ENCODE measurements at regions not wholly inside any gene's neighbourhood (a gene's known extent, or its start where the extent isn't known, plus 50 kb on each side); places are given as distances from the start of the nearest gene placed in this dataset.

DNA sequence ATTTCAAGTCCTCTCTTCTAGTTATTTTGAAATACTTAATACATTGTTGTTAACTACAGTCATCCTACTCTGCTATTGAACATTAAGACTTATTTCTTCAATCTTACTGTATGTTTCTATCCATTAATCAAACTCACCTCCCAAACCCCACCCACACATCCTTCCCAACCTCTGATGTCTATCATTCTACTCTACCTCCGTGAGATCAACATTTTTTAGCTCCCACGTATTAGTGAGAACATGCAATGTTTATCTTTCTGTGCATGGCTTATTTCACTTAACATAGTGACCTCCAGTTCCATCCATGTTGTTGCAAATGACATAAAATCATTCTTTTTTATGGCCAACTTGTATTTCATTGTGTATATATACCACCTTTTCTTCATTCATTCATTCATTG lies 236.6 kb upstream of the CTNNB1 start:
- no peak for DNase-seq

DNA sequence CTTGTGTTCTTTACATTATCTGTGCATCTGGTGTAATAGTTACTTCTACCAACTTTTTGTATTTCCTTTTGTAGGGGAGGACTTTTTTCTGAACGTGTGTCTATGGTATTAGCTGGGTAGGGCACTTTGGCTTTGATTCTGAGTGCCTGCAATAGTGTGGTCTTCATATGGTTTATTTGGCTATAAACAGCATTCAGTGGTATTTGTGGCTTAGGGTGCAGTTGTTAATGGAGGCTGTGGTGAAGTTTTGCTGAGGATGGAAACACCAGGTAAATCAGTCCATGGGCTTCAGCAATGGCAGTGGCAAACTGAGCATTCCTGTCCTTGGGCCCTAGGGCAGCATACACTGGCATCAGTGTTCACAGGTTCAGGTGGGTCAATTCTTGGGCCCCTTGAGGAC lies 230.6 kb upstream of the CTNNB1 start:
- DNase-seq: no peak

DNA sequence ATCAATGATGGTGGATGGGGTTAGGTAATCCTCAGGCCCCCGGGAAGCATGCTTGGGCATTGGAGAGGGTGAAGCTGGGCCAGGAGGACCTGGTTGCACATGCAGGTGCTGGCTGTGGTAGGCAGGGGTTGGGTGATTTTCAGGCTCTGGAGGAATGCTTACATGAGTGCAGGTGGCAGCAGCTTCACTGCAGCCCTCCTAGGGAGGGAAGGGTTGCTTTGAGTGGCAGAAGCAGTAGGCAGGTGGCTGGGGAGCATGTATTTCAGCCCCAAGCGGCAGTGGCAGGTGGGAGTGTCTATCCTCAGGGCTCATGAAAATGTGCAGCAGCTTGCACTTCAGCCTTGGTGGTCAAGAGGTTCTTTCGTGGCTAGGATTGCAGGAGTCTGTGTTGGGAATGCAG lies 230.0 kb upstream of the CTNNB1 start:
- DNase-seq: no peak

DNA sequence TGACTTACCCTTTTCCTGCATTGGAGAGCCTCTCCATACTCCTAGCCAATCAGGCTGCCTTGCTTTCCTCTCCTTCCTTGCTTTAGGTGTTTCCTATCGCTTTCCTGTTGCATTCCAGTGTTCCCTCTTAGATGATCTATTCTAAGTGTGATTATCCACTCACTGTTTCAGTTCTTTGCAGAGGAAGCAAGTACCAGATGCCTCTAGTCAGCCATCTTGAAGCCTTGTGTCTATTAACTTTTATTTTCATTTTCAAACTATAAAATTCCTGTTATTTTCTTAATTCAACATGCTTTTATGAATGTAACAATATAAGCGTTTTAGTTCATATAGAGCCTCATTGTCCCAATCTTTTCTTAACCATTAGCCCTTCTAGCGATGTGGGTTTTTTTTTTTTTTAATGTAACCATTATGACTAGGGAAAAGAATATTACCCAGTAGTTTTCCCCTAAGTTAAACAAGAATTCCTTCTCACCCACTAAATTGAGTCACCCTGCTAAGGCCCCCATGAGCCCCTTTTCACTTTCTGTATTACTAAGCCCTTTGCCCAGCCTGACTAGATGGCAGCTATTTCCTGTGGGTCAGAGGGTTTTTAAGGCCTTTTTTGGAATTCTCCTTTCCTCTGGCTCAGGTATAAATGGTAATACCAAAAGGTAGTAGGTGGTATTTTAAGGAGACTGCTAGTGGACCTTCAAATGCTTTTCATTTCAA lies 229.4 kb upstream of the CTNNB1 start:
- DNase-seq: no peak

DNA sequence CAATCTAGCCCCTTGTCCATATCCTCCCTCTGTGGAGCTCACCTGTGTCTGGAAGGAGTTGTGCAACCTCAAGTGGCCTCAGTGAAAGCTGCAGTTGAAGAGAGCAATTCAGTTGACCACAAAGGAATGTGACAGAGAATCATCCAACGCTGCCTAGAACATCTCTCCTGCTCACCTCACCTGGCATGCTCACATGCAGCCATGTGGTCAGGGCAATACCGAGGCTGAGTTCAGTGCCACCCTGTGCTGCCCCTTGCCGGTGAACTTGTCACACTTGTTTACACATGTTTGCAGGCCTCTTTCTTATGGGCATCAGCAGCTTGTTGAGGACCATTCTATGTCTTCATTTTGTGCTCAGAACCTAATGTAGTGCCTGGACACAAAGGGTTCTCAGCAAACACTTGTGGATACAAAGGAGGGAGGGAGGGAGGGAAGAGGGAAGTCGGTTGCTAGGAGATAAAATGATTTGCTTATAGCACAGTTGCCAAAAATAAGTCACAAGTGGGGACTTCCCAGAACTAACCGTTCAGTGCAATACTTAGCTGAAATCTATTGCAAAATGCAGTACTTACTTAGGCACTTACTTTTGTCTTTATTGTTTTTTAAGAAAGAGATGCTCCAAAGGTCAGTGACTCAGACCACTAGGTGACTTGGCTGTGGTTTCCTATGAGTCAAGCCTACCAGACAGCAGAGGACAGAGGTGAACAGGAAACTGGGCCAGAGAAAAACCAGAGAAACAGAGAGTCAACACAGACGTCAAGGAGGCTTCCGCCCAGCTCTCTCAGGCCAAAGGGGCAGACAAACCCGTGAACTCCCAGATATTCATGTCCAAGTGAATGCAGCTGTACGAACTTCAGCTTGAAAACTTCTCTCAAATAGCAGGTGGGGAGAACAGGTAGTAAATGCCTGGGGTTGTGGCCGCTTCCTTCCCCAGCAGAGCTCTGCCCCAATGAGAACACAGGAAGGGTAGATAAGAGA lies 227.8 kb upstream of the CTNNB1 start:
- no peak for DNase-seq

DNA sequence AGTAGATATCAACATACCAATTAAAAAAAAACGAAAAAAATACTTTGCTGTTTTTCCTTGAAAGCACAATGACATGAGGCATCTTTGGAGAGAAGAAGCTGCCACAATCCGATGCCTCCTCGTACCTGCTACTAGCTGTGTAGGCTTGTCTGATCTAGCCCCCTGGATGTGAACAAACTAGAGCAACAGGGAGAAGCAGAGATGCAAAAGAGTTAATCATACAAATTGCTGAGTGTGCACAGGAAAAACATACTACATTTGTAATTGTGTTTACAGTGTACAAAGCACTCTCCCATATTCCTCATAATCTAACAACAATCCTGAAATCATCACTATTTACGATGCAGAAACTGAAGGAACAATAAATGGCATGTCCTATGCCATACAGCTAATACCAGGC lies 227.0 kb upstream of the CTNNB1 start:
- DNase-seq: no peak

DNA sequence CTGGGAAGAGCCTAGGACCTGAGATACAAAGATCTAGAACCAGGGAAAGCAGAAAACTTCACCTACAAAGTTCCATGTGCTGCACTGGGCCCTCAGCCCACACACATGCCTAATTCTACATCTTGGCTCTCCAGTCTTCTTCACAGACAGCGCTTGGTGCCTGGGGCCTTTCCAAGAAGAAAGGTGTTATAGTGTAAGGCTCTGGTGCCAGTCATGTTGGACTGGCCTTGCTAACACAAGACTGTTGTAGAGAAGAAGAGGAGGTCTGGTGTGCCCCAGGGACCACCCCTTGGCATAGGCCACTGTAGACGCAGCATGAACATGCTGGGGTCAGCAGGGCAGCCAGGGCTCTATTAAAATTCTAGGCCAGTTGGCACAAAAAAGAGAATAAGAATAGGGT lies 226.2 kb upstream of the CTNNB1 start:
- DNase-seq: no peak

DNA sequence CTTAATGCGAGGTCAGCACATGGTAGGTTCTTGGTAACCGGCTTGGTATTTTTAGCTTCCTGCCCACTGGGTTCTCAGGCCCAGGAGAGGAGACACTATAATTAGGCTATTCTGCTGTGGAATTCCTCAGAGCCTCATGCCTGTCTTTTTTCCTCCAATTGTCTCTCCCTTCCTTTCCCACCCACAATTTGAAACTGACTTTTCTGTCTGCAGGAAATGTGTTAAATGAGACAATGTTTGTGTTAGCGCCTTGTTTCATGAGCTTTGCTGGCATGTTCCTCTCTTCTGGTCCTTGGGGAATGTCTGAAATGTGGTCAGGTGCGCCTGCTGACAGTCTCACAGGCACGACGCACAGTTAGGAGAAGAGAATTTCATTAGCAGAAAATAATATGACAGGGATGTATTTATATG lies 223.6 kb upstream of the CTNNB1 start:
- DNase-seq: no peak

DNA sequence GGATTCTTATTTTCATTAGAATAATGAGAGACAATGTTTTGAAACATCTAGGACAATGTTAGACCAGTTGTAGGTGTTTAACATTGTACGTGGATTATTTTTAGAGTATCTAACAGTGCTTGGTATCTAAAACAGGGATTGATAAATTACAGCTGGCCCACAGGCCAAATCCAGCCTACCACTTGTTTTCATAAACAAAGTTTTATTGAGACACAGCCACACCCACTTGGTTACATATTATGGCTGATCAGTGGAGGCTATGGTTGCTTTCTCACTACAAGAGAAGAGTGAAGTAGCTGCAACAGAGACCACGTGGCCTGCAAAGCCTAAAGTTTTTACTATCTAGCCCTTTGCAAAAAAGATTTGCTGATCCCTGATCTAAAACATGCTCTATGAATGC lies 223.1 kb upstream of the CTNNB1 start:
- DNase-seq: no peak

DNA sequence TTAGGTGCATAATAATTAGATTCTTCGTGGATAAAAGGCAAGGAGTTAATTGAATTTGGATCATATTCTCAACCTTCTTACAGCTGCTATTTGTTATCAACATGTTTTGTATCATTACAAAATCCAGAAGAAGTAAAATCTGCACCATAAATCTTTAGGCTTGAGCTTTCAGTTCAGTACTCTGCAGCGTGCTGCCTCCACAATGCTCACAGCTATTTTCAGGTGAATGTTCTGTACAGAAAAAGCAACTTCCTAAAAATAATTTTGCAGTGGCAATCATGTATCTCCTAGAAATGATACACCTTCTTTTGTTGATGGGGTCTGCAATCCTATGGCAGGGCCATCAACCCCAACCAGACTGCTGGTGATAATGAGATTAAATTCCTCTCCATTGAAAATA lies 220.9 kb upstream of the CTNNB1 start:
- no peak for DNase-seq

DNA sequence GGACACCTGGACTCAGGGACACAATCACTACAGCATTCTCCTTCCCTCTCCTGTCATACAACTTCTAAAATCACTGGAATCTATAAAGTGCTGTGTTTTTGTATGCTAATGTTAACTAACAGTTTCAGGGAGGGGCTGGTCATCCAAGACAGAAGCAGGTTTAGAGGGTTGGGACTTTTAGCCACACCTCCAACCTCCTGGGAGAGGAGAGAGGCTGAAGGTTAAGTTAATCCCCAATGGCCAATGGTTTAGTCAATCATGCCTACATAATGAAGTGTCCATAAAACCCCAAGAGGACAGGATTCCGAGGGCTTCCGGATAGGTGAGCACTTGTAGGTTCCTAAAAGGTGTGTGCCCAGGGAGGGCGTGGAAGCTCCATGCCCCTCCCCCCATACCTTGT lies 219.3 kb upstream of the CTNNB1 start:
- DNase-seq: no peak

DNA sequence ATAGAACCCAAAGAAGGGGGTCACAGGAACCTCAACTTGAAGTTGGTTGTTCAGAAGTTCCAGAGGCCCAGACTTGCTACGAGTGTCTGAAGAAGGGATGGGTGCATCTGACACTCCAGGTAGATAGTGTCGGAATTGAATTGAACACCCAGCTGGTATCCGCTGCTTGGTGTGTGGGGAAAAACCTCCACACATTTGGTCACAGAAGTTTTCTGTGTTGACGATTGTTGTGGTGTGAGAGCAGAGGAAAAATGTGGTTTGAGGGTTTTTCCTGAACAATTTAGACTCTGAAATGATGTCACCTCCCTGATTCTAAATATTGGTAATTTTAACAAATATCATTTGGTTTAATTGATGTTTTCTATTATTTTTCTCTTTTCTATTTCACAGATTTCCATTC lies 218.8 kb upstream of the CTNNB1 start:
- DNase-seq: no peak

DNA sequence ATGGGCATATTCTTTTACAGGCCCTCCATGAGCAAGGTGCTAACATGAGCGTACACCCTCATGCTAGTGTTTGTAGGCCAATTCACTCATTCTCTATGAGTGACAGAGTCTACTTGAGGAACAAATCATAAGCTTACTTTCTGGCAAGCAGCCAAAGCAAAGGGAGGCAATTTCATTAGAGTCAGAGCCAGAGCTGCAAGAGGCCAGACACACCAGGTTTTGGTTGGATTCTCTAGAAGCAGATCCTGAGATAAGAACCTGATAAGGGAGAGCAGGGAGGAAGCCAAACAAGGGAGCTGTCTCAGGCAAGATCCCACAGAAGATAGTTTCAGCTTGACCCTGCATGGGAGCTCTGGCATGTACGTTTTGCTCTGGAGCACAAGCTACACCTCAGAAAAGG lies 214.1 kb upstream of the CTNNB1 start:
- DNase-seq: no peak

DNA sequence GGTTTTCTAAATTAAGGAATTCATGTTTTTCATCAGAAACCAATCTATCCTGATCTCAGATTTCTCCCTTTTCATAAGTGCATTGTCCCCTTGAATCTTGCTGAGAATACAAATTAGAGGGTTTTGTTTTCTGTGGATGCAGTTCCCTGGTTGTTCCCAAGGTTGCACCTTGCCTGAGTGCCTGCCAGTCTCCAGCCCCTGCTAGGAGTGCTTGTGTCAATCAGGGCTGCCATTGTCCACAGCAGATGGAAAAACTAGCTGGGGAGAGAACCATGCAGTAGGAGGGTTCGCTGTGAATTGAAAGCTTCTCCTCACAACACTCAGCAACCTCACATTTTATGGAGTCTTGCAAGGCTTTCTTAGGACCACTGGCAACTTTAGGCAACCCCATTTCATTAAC lies 210.8 kb upstream of the CTNNB1 start:
- DNase-seq: no peak

DNA sequence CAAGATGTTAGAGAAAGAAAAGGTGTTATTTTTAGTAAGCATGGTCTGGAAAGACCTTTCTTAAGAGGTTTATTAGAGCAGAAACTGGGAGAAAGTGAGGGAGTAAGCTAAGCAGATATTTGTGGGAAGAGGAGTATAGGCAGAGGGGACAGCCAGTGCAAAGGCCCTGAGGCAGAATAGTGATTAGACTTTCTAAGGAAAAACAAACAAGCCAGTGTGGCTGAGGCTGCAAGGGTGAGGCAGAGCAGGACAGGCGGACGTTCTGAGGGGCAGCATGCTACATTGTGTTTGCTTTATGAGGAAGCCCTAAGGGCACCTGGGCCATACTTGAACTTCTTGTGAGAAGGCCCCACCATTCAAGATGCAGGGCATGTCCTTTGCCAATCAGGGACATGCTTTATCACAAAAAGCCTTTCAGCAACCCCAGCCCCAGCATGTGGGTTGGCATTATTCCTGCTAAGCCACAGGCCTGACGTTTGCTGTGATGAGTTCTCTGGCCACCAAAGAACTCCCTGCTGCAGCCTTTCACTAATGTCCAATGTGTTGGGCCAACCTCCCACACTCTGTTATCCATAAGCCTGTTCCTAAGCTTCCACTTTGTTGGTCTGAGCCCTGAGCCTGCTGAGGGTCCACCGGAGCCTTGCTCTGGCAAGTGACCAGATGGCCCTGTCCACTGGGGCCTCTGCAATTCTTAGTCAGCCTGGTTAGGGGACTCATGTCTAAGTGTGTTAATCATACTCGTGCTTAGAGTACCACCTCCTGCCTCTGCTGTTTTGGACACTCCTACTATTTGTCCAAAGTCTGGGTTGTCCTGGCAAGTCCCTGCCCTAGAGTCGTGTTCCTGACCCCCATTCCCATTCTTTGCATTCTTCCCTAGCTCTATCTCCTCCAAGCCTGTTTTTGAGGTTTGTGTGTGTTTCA lies 209.9 kb upstream of the CTNNB1 start:
- DNase-seq: no peak

DNA sequence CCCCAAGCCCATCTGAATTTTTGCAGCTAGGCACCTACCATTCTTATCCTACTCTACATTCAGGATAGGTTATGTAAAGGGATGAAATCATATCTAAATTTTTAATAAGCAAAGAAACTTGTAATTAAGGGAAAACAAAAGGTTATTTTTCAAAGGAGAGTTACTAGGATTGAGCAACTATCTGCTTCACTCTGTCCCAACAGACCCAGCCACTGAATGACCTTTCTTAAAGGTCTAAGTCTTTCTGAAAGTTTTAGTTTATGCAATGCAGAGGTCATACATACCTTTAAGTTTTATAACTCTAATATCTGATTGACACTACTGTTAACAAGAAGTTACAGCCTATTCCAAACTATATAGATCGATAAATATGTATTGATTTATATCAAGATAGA lies 209.2 kb upstream of the CTNNB1 start:
- DNase-seq: no peak

DNA sequence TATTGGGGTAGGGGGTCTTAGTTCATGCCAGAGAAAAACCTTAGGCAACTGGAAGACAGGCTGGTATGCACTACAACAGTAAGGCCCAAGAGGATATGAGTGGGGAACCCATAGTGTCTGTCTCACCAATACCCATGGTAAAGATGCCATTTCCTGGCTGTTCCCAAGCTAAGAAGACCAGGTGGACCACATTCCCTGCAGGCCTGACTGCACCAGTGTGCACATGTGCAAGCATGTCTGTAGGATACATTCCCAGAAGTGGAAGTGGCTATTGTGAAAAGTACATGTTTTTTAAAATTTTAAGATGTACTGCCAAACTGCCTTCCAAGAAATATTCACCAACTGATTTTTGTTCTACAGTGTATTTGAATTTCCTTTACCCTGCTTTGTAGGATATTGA lies 207.3 kb upstream of the CTNNB1 start:
- DNase-seq: no peak

DNA sequence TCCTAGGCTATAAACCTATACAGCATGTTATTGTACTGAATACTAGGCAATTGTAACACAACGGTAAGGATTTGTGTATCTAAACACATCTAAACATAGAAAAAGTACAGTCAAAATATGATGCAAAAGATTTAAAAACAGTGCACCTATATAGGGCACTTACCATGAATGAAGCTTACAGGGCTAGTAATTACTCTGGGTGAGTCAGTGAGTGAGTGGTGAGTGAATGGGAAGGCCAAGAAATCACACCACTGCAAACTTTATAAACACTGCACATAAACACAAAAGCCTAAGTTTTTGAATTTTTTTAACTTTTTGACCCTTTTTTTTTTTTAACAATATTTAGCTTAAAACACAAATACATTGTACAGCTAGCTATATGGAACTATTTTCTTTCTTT lies 204.7 kb upstream of the CTNNB1 start:
- DNase-seq: no peak

DNA sequence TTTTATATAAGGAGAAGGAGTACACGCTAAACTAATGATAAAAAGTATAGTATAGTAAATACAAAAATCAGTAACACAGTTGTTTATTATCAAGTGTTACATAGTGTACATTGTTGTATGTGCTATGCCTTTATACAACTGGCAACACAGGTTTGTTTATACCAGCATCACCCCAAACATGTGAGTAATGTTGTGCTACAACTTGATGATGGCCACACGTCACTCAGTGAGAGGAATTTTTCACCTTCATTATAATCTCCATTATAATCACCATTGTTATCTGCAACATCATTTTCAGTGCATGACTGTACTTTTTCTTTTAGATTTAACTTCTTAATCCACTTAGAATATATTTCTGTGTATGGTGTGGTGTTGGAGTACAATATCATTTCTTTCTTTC lies 204.0 kb upstream of the CTNNB1 start:
- no peak for DNase-seq

DNA sequence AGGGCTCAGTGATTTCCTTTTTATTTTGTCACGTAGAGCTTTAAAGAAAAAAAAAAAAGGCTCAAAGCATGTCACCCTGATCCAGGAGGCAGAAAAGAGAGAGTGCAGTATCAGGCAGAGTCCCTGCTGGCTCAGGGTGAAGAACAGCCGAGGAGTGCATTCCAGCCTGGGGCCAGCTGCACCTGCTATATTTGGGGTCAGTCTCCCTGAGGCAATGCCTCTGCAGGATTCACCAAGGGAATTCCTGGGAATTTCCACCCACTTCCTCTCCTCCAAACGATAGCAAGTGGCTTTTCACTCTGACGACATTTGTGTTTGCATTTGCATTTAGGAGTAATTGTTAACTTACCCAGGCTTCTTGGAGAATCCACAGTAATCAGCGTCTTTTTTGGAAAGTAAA lies 202.9 kb upstream of the CTNNB1 start:
- DNase-seq: no peak

DNA sequence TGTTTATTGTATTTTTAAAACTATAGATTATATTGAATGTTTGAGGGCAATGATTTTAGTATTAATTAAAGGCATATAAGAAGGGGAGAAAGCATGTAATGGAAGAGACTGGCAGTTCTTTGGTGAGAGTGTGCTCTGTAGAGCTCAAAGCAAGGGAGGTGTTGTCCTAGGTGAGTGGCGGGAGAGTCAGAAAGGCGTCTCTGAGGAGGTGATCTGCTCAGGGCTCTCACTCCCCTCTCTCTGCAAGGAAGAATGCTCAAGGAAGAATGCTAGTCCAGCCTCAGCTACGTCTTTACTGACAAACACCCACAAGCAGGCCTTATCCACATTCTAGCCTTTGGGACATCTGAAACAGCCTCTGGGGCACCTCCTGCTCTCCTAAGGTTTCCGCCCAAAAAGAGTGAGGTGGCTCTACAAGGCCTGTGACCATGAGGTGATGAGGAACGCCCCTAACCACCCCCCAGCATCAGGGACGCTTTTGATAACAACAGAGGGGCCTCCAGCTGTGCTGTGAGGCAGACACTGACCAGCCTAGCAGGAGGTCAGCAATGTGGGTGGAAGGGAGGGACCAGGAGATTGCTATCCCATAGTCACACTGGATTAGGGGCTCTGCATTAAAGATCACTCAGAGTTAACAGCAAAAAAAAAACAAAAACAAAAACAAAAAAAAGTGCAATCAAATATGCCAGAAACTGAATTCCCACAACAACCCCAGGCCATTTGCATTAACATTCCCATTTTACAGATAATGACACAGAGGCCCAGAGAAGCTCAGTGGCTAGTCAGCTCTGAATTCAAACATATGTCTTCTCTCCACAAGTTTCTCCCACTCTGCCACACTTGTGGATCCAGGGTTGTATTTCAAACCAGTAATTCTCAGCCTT lies 202.2 kb upstream of the CTNNB1 start:
- no peak for DNase-seq

All from stimulated activated CD4-positive, alpha-beta T cell treated with anti-CD3 and anti-CD28 coated beads, Interleukin-12 subunit alpha, Interleukin-12 subunit beta, amount 100 ng/mL, for 4 hours (primary cell).